MM.1S (cell line): ENCODE measurements at regions not wholly inside any gene's neighbourhood (a gene's known extent, or its start where the extent isn't known, plus 50 kb on each side); places are given as distances from the start of the nearest gene placed in this dataset.

Experiments used
- DNase-seq: peaks from one replicate; pipeline ENCODE4 v3.0.0-alpha.2; 2015
- H2AFZ ChIP-seq: fragments of 300-600 bp; sonication (generic); 2 replicates; pipeline ENCODE4 v1.6.0; 2016; ENCODE audit warnings: antibody characterized with exemption, low read length
- H3F3A ChIP-seq: fragments of 300-600 bp; sonication (generic); 2 replicates; pipeline ENCODE4 v1.6.1; 2016; ENCODE audit warnings: mild to moderate bottlenecking, antibody characterized with exemption, low read length, moderate library complexity, mixed read lengths; ENCODE audit not compliant: insufficient read depth
- H3K27ac ChIP-seq: fragments of 300-600 bp; sonication (generic); 2 replicates; pipeline ENCODE4 v1.5.1; 2016; ENCODE audit warnings: mild to moderate bottlenecking, low read length
- H3K27me3 ChIP-seq: fragments of 300-600 bp; sonication (generic); replicated peaks from 2 replicates; pipeline ENCODE4 v1.6.0; 2016; ENCODE audit warnings: low read length; ENCODE audit not compliant: insufficient read depth
- H3K36me3 ChIP-seq: fragments of 300-600 bp; sonication (generic); replicated peaks from 2 replicates; pipeline ENCODE4 v1.6.1; 2016; ENCODE audit warnings: mild to moderate bottlenecking, low read length, mixed read lengths; ENCODE audit not compliant: insufficient read depth
- H3K4me1 ChIP-seq: fragments of 300-600 bp; sonication (generic); 2 replicates; pipeline ENCODE4 v1.6.1; 2016; ENCODE audit warnings: low read length, mixed read lengths
- H3K4me2 ChIP-seq: fragments of 300-600 bp; sonication (generic); 2 replicates; pipeline ENCODE4 v1.6.0; 2016; ENCODE audit warnings: low read depth, low read length
- H3K4me3 ChIP-seq: fragments of 300-600 bp; sonication (generic); 2 replicates; pipeline ENCODE4 v1.5.1; 2016; ENCODE audit warnings: low read length, mixed read lengths
- H3K79me2 ChIP-seq: fragments of 300-600 bp; sonication (generic); 2 replicates; pipeline ENCODE4 v1.6.1; 2016; ENCODE audit warnings: mixed run types, low read length, mixed read lengths
- H3K9ac ChIP-seq: fragments of 300-600 bp; sonication (generic); 2 replicates; pipeline ENCODE4 v1.6.1; 2016; ENCODE audit warnings: low read length, mixed read lengths
- H3K9me2 ChIP-seq: fragments of 300-600 bp; sonication (generic); replicated peaks from 2 replicates; pipeline ENCODE4 v1.6.1; 2016; ENCODE audit warnings: mild to moderate bottlenecking, low read length, mixed read lengths; ENCODE audit not compliant: insufficient read depth
- H3K9me3 ChIP-seq: fragments of 300-600 bp; sonication (generic); replicated peaks from 2 replicates; pipeline ENCODE4 v1.6.1; 2016; ENCODE audit warnings: mild to moderate bottlenecking, low read length, mixed read lengths; ENCODE audit not compliant: insufficient read depth
- H4K20me1 ChIP-seq: fragments of 300-600 bp; sonication (generic); 2 replicates; pipeline ENCODE4 v1.6.1; 2016; ENCODE audit warnings: mild to moderate bottlenecking, low read length, moderate library complexity, mixed read lengths; ENCODE audit not compliant: insufficient read depth
- EZH2 ChIP-seq: fragments of 300-600 bp; sonication (generic); optimal IDR thresholded peaks from 2 replicates; pipeline ENCODE3; 2017; ENCODE audit warnings: low read depth, mild to moderate bottlenecking, antibody characterized with exemption, low read length, mixed read lengths
- EZH2phosphoT487 ChIP-seq: fragments of 300-600 bp; sonication (generic); IDR thresholded peaks from 2 replicates; pipeline ENCODE4 v1.6.1; 2018; ENCODE audit warnings: antibody characterized with exemption, low read length
- TF ChIP-seq, protein P1 (sequence below): fragments of 300-600 bp; sonication (generic); IDR thresholded peaks from 2 replicates; pipeline ENCODE4 v1.5.1; 2016; ENCODE audit warnings: antibody characterized with exemption, low read length, mixed read lengths

DNA sequence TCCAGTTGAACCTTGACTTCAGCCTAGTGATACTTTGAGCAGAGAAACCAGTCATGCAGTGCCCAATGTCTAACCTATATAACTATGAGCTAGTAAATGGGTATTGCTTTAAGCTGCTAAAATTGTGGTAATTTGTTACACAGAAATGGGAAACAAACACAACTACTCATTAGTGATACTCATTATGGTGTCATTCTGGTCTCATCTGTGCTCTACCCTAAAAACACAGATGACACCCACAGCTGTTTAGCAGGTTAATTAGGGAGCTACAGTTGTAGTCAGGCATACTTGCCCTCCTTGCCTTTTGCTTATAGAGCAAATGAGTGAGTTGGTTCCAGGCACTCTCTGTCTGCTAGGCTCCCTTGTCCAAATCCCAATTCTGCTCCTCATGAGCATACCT is 50.0 kb upstream of the ATF7IP start:
- no peak overlapping the region for H3K4me3 ChIP-seq
- no peaks in the 10 kb centered on the region for H3K9me2 ChIP-seq
- no peaks in the 10 kb centered on the region for H3K79me2 ChIP-seq
- no peaks in the 10 kb centered on the region for H3K27me3 ChIP-seq
- H3K27ac ChIP-seq, result no peak overlapping the region
- TF ChIP-seq EZH2, result no peak
- no peak for TF ChIP-seq EZH2phosphoT487
- TF ChIP-seq, protein P1, sequence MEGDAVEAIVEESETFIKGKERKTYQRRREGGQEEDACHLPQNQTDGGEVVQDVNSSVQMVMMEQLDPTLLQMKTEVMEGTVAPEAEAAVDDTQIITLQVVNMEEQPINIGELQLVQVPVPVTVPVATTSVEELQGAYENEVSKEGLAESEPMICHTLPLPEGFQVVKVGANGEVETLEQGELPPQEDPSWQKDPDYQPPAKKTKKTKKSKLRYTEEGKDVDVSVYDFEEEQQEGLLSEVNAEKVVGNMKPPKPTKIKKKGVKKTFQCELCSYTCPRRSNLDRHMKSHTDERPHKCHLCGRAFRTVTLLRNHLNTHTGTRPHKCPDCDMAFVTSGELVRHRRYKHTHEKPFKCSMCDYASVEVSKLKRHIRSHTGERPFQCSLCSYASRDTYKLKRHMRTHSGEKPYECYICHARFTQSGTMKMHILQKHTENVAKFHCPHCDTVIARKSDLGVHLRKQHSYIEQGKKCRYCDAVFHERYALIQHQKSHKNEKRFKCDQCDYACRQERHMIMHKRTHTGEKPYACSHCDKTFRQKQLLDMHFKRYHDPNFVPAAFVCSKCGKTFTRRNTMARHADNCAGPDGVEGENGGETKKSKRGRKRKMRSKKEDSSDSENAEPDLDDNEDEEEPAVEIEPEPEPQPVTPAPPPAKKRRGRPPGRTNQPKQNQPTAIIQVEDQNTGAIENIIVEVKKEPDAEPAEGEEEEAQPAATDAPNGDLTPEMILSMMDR, result no peak
- no peaks in the 10 kb centered on the region for H3K4me1 ChIP-seq
- H3K9ac ChIP-seq, result no peak overlapping the region
- H3K36me3 ChIP-seq, result no peaks in the 10 kb centered on the region
- H4K20me1 ChIP-seq, result no peaks in the 10 kb centered on the region
- H2AFZ ChIP-seq, result no peak overlapping the region
- no peak for DNase-seq
- no peaks in the 10 kb centered on the region for H3F3A ChIP-seq
- no peaks in the 10 kb centered on the region for H3K9me3 ChIP-seq
- H3K4me2 ChIP-seq, result no peak overlapping the region
